ENCODE measurements at regions not wholly inside any gene's neighbourhood (a gene's known extent, or its start where the extent isn't known, plus 50 kb on each side); places are given as distances from the start of the nearest gene placed in this dataset.
A peak's percentile ranks its signal among the peaks of the same experiment; 100 is the strongest.

DNA sequence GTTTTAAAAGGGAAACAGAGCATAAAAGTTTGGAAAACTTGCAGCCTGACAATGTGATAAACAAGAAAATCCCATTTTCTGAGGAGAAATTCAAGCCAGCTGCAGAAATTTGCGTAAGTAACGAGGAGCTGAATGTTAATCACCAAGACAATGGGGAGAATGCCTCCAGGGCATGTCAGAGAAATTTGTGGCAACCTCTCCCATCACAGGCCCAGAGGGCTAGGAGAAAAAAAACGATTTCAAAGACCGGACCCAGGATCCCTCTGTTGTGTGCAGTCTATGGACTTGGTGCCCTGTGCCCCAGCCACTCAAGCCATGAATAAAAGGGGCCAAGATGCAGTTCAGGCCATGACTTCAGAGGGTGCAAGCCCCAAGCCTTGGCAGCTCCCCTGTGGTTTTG is 355.4 kb upstream of the NDST3 start:
- Histone ChIP-seq H4K5ac (ENCODE audit: insufficient read length, low read depth, low read length) (no peak overlapping the region), H3K9ac (ENCODE audit: extremely low read depth, insufficient read length, low read length) (no peak overlapping the region), H2BK15ac (ENCODE audit: low read depth, low read length) (no peak overlapping the region), H2AFZ (ENCODE audit: low read length) (no peak overlapping the region), H3K18ac (ENCODE audit: insufficient read length, low read depth, low read length) (no peak overlapping the region), H3K14ac (ENCODE audit: insufficient read depth, low read length) (no peak overlapping the region), H2BK5ac (ENCODE audit: insufficient read length, low read length) (no peak overlapping the region), H3K79me1 (ENCODE audit: insufficient read depth, low read depth, low read length, poor library complexity, severe bottlenecking) (no peaks in the 10 kb centered on the region), H3K4me2 (ENCODE audit: insufficient read depth, insufficient read length, low read length) (no peak overlapping the region), H3K27me3 (ENCODE audit: insufficient read depth, low read length) (no peaks in the 10 kb centered on the region), H2BK120ac (ENCODE audit: low read depth, low read length, poor library complexity, severe bottlenecking) (no peak overlapping the region), H3T11ph (ENCODE audit: low read length) (no peak overlapping the region), H3K56ac (ENCODE audit: insufficient read length, low read depth, low read length) (no peak overlapping the region), H2AK5ac (ENCODE audit: insufficient read length, low read length) (no peak overlapping the region), H3K4me1 (ENCODE audit: insufficient read depth, low read length) (peaks cover 4% of the 10 kb centered on the region; the same call in 1 of the 2 replicates), H2BK20ac (ENCODE audit: low read depth, low read length, poor library complexity, severe bottlenecking) (no peak overlapping the region), H2BK12ac (ENCODE audit: insufficient read length, low read depth, low read length) (no peak overlapping the region), H4K8ac (replicated peaks; ENCODE audit: insufficient read length, low read depth, low read length) (no peak overlapping the region), H4K20me1 (ENCODE audit: control insufficient read depth, insufficient read depth, insufficient read length) (no peaks in the 10 kb centered on the region), H3K23me2 (ENCODE audit: insufficient read length, low read depth, low read length, poor library complexity, severe bottlenecking) (no peaks in the 10 kb centered on the region), H3K4ac (ENCODE audit: low read depth, low read length) (no peak overlapping the region), H3K79me2 (ENCODE audit: insufficient read depth, low read length) (no peaks in the 10 kb centered on the region), H3K23ac (ENCODE audit: insufficient read length, low read depth, low read length) (no peak overlapping the region), H4K91ac (ENCODE audit: insufficient read length, low read depth, low read length) (no peak overlapping the region), H3K9me3 (ENCODE audit: control insufficient read depth, low read depth, low read length) (no peaks in the 10 kb centered on the region), H3K27ac (ENCODE audit: insufficient read length, low read depth, low read length) (no peak overlapping the region)
- peaks cover 8 to 9% of the 10 kb centered on the region in 2 experiments for H3K4me1 Mint-ChIP-seq
- TF ChIP-seq, protein P1, sequence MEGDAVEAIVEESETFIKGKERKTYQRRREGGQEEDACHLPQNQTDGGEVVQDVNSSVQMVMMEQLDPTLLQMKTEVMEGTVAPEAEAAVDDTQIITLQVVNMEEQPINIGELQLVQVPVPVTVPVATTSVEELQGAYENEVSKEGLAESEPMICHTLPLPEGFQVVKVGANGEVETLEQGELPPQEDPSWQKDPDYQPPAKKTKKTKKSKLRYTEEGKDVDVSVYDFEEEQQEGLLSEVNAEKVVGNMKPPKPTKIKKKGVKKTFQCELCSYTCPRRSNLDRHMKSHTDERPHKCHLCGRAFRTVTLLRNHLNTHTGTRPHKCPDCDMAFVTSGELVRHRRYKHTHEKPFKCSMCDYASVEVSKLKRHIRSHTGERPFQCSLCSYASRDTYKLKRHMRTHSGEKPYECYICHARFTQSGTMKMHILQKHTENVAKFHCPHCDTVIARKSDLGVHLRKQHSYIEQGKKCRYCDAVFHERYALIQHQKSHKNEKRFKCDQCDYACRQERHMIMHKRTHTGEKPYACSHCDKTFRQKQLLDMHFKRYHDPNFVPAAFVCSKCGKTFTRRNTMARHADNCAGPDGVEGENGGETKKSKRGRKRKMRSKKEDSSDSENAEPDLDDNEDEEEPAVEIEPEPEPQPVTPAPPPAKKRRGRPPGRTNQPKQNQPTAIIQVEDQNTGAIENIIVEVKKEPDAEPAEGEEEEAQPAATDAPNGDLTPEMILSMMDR (conservative IDR thresholded peaks at IDR 0.05), result no peak
- WGBS (ENCODE audit: extremely low coverage, insufficient read length, low lambda C conversion rate), result no CpG with 5 or more reads among the region's 4 CpGs
- H3K36me3 Mint-ChIP-seq (ENCODE audit: insufficient read depth in 1 of 3, low read depth in 3 of 3), result peaks cover 2 to 19% (median 10%) of the 10 kb centered on the region in 3 experiments; a peak in 6 of 7 replicates
- H3K4me3 Mint-ChIP-seq, result no peak overlapping the region
- no peak for DNase-seq
- peaks cover 9 to 20% of the 10 kb centered on the region in 2 experiments; a peak in 4 of 5 replicates for H3K9me3 Mint-ChIP-seq
- no peaks in the 10 kb centered on the region for H3K27me3 Mint-ChIP-seq (ENCODE audit: low read depth)
- 0 out of 7 replicates have a peak overlapping the region, but pooled peaks of 2 of the 3 experiments have one; percentile 0 to 54 for H3K27ac Mint-ChIP-seq

All from H9 (cell line).